ENCODE measurements at regions not wholly inside any gene's neighbourhood (a gene's known extent, or its start where the extent isn't known, plus 50 kb on each side); places are given as distances from the start of the nearest gene placed in this dataset.

GRCh38 chr2:136550181-136550580, 215.2 kb upstream of the THSD7B start:
- DNase-seq = no peak

GRCh38 chr2:136539355-136539754, 226.0 kb upstream of the THSD7B start:
- no peak for DNase-seq

- no peak for DNase-seq
These were observed 226.9 kb upstream of the THSD7B start for GRCh38 chr2:136538489-136538888.

GRCh38 chr2:136534811-136535210, 230.5 kb upstream of the THSD7B start:
- DNase-seq = no peak

- no peak for DNase-seq
These were observed 233.2 kb upstream of the THSD7B start for GRCh38 chr2:136532171-136532570.

- DNase-seq = no peak
These were observed 233.6 kb upstream of the THSD7B start for GRCh38 chr2:136531731-136532130.

GRCh38 chr2:136530146-136530545, 235.2 kb upstream of the THSD7B start:
- no peak for DNase-seq

- DNase-seq = no peak
These were observed 237.8 kb upstream of the THSD7B start for GRCh38 chr2:136527560-136527959.

- DNase-seq = no peak
These were observed 242.6 kb upstream of the THSD7B start for GRCh38 chr2:136522724-136523123.

- no peak for DNase-seq
These were observed 247.6 kb upstream of the THSD7B start for GRCh38 chr2:136517716-136518115.

GRCh38 chr2:136510244-136510643, 255.1 kb upstream of the THSD7B start:
- no peak for DNase-seq

GRCh38 chr2:136505462-136505861, 259.9 kb upstream of the THSD7B start:
- no peak for DNase-seq

- DNase-seq = no peak
These were observed 262.7 kb upstream of the THSD7B start for GRCh38 chr2:136502660-136503059.

GRCh38 chr2:136497709-136498108, 267.6 kb upstream of the THSD7B start:
- DNase-seq = no peak

- DNase-seq = no peak
These were observed 268.4 kb upstream of the THSD7B start for GRCh38 chr2:136496966-136497365.

GRCh38 chr2:136495636-136496035, 269.7 kb upstream of the THSD7B start:
- DNase-seq = no peak

GRCh38 chr2:136492901-136493300, 272.4 kb upstream of the THSD7B start:
- no peak for DNase-seq

- no peak for DNase-seq
These were observed 275.2 kb upstream of the THSD7B start for GRCh38 chr2:136490100-136490499.

- DNase-seq = no peak
These were observed 277.9 kb upstream of the THSD7B start for GRCh38 chr2:136487421-136487820.

GRCh38 chr2:136486115-136486514, 279.2 kb upstream of the THSD7B start:
- DNase-seq = no peak

GRCh38 chr2:136482966-136483365, 282.4 kb upstream of the THSD7B start:
- no peak for DNase-seq

GRCh38 chr2:136482006-136482405, 283.3 kb upstream of the THSD7B start:
- DNase-seq = no peak

- no peak for DNase-seq
These were observed 285.6 kb upstream of the THSD7B start for GRCh38 chr2:136479696-136480095.

- no peak for DNase-seq
These were observed 296.5 kb upstream of the THSD7B start for GRCh38 chr2:136468799-136469369.

GRCh38 chr2:136452528-136452927, 312.8 kb upstream of the THSD7B start:
- DNase-seq = no peak
